ENCODE measurements at regions not wholly inside any gene's neighbourhood (a gene's known extent, or its start where the extent isn't known, plus 50 kb on each side); places are given as distances from the start of the nearest gene placed in this dataset.

DNA sequence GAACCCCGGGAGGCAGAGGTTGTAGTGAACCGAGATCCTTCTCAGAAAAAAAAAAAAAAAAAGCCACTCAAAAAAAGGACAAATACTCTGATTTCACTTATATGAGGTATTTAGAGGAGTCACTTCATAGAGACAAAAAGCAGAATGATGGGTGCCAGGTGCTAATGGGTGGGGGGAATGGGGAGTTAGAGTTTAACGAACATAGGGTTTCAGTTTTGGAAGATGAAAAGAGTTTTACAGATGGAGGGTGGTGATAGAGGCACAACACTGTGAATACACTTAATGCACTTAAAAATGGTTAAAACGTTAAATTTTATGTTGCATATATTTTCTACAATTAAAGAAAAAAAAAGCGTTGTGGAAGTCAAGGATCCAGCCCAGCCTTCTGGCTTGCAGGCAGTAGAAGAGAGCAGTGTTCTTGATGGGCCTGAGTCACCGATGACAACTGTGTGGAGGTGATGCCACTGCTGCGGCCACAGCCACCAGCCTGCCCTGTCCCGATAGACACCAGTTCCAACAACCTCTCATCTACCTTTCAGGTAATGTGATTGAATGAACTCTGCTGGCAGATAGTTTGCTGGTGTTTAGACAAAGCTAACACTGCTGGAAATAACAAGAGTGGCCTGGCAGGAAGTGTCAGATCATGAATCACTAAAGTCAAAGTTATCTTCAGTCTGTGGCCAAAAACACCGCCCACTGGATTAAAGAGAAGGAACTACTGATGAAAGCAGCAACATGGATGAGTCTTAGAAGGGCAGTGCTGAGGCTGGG is 49.9 kb upstream of the COX10 start:
- no peak for TF ChIP-seq SUZ12 (IDR thresholded peaks at IDR 0.05)
- no peak for TF ChIP-seq ZNF384 (IDR thresholded peaks at IDR 0.05)
- TF ChIP-seq ELF4 (IDR thresholded peaks at IDR 0.05) = no peak
- no peak for TF ChIP-seq SP1 (IDR thresholded peaks at IDR 0.05)
- TF ChIP-seq FOXM1 (IDR thresholded peaks at IDR 0.05; ENCODE audit: borderline replicate concordance) = no peak
- TF ChIP-seq FOXA1 (IDR thresholded peaks at IDR 0.05) = no peak
- no peak for TF ChIP-seq BHLHE40 (IDR thresholded peaks at IDR 0.05; ENCODE audit: borderline replicate concordance)
